Esophagus squamous epithelium (tissue), 5 donors: ENCODE measurements at regions not wholly inside any gene's neighbourhood (a gene's known extent, or its start where the extent isn't known, plus 50 kb on each side); places are given as distances from the start of the nearest gene placed in this dataset.

Experiments
- DNase-seq: peaks from one replicate; lab custom pipeline; 2025; lab: John Stamatoyannopoulos, UW
- H3K27ac ChIP-seq, 4 donors: fragments of 200-600 bp; sonication (generic); one replicate each; pipeline ENCODE4 v1.5.1; 2016 to 2019; ENCODE audit warnings: mild to moderate bottlenecking in 1 of 4
- H3K27me3 ChIP-seq, 4 donors: fragments of 200-600 bp; sonication (generic); 1 replicate in 3 of 4; 2 replicates in 1 of 4; pipeline versions ENCODE4 v1.5.1 to v1.6.0; 2017 to 2021; ENCODE audit warnings: antibody characterized with exemption in 1 of 4
- H3K36me3 ChIP-seq, 3 donors: fragments of 200-600 bp; sonication (generic); one replicate each; pipeline ENCODE4 v1.5.1; 2016 to 2019
- H3K4me1 ChIP-seq, 3 donors: fragments of 200-600 bp; sonication (generic); one replicate each; pipeline ENCODE4 v1.5.1; 2017 to 2019
- H3K4me3 ChIP-seq, 4 donors: fragments of 200-600 bp; sonication (generic); 1 replicate in 3 of 4; 2 replicates in 1 of 4; pipeline ENCODE4 v1.5.1; 2016 to 2019; ENCODE audit warnings: mild to moderate bottlenecking in 2 of 4, moderate library complexity in 1 of 4
- H3K9me3 ChIP-seq, 3 donors: fragments of 200-600 bp; sonication (generic); one replicate each; pipeline ENCODE4 v1.5.1; 2016 to 2019
- POLR2A ChIP-seq, 4 donors: fragments of 450-650 bp; IDR thresholded peaks; one replicate each; pipeline ENCODE4 v1.6.1; 2017; ENCODE audit warnings: antibody characterized with exemption in 4 of 4, mild to moderate bottlenecking in 4 of 4, moderate library complexity in 3 of 4
- WGBS, 2 donors: methylation state at CpG; one replicate each; pipeline ENCODE4 v1.1.5; 2018; 5-methylcytosine and 5-hydroxymethylcytosine counted together
- intact Hi-C: fragments of 100-400 bp; cut with DNase I; formaldehyde crosslinking; loops from one replicate; pipeline ENCODE4 v1.15.0; 2022
- TF ChIP-seq, protein P1 (sequence below), 6 experiments: fragments of 450-650 bp in 4 of 6; fragments of 200-600 bp in 2 of 6; sonication (generic) in 2 of 6; IDR thresholded peaks; one replicate each; pipeline ENCODE4 v1.5.1; 2016 to 2019; ENCODE audit warnings: antibody characterized with exemption in 6 of 6, mild to moderate bottlenecking in 4 of 6, moderate library complexity in 4 of 6
- donor health status: DM: yes; HTN: yes; CAD: no.

DNA sequence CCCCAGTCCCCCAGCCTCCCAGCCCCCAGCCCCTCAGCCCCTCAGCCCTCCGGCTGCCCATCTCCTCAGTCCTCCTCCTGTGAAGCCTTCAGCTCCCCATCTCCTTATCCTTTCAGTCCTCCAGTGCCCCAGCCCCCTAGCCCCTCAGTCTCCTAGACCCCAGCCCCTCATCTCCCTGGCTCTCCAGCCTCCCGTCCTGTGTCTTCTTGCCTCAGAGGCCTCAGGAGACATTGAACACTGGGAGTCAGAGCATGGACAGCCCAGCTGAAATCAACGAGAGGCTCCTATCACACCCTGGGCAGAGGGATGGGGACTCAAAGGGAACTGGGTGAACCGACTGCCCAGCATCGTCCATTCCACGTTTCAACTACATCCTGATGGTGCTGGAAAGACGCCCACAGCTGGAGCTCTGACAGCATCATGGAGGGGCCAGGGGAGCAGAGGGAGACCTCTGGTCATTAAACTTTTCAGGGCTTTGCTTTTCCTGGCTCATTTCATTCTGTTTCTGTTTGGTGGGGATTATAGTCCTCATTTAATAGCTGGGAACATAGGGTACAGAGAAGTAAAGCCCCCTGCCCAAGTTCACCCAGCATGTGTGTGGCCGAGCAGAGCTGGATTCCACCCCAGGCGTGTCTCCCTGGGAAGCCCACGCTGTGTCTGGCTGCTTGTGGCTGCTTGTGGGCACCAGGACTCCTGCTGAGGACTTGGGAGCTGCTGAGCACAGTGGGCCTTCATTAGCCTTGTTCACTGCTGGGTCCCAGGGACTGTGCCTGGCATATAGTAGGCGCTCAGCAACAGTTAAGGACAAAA is 396.7 kb downstream of the PTPRU start:
- DNase-seq, result no peak
- TF ChIP-seq, protein P1, sequence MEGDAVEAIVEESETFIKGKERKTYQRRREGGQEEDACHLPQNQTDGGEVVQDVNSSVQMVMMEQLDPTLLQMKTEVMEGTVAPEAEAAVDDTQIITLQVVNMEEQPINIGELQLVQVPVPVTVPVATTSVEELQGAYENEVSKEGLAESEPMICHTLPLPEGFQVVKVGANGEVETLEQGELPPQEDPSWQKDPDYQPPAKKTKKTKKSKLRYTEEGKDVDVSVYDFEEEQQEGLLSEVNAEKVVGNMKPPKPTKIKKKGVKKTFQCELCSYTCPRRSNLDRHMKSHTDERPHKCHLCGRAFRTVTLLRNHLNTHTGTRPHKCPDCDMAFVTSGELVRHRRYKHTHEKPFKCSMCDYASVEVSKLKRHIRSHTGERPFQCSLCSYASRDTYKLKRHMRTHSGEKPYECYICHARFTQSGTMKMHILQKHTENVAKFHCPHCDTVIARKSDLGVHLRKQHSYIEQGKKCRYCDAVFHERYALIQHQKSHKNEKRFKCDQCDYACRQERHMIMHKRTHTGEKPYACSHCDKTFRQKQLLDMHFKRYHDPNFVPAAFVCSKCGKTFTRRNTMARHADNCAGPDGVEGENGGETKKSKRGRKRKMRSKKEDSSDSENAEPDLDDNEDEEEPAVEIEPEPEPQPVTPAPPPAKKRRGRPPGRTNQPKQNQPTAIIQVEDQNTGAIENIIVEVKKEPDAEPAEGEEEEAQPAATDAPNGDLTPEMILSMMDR (IDR thresholded peaks at IDR 0.05), result no peak
- TF ChIP-seq POLR2A (IDR thresholded peaks at IDR 0.05), result no peak
- intact Hi-C loops, result no loop called here
- H3K4me1 ChIP-seq, result no peaks in the 10 kb centered on the region
- H3K4me3 ChIP-seq, result no peak overlapping the region
- peaks cover 0 to 12% (median 0%) of the 10 kb centered on the region in 4 donors for H3K27me3 ChIP-seq
- no peaks in the 10 kb centered on the region for H3K36me3 ChIP-seq
- no peak overlapping the region for H3K27ac ChIP-seq
- H3K9me3 ChIP-seq, result no peaks in the 10 kb centered on the region
- 58 to 67% methylated on average over 6 of the region's 11 CpGs for WGBS, 2 donors

DNA sequence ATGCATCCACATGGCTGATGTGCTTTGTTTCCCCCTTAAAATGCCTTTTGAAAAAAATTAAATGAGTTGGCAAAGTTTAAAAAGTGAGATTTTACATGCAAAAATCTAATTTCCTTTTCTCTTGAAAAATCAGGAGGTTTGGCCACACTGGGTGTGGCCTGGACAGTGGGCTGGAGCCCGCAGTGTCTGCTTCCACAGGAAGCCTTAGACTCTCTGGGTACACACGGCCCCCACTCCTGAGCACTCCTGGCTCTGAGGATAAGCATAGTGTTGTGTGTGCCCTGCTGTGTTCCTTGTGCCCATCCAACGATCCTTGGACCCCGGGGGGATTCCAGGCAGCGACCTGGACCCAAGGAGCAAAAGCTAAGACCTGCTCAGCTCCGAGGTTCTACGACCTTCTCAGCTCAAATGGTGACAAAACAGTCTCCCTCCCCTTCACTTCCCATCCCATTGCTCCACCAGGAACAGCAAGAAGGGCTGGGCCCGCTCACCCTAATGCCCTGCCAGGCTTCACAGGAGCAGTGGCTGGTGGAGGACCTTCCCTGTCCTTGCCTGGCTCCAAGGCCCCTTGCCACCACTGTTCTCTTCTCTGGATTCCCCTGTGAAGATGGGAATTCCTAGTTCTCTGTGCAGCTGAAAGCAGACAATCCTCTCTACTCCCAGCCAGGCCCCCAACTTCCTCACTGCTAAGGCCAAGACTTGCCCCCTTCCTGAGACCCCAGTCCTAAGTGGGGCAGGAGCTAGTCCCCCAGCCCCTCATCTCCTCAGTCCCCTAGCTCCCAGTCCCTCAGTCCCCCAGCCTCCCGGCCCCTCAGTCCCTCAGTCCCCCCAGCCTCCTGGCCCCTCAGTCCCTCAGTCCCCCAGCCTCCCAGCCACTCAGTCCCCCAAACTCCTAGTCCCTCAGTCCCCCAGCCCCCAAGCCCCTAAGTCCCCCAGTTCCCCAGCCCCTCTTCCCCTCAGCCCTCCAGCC is 395.8 kb downstream of the PTPRU start:
- Histone ChIP-seq H3K4me3 (no peak overlapping the region), H3K36me3 (no peaks in the 10 kb centered on the region), H3K27me3 (peaks cover 0 to 12% (median 0%) of the 10 kb centered on the region in 4 donors), H3K9me3 (no peaks in the 10 kb centered on the region), H3K27ac (peak overlapping the region in 1 of 4 donors; percentile 36), H3K4me1 (no peaks in the 10 kb centered on the region)
- DNase-seq, result no peak
- TF ChIP-seq, protein P1 (IDR thresholded peaks at IDR 0.05), result no peak
- TF ChIP-seq POLR2A (IDR thresholded peaks at IDR 0.05), result no peak
- intact Hi-C loops, result no loop called here
- WGBS, 2 donors, result 64 to 83% methylated on average over 2 to 4 of the region's 9 CpGs

DNA sequence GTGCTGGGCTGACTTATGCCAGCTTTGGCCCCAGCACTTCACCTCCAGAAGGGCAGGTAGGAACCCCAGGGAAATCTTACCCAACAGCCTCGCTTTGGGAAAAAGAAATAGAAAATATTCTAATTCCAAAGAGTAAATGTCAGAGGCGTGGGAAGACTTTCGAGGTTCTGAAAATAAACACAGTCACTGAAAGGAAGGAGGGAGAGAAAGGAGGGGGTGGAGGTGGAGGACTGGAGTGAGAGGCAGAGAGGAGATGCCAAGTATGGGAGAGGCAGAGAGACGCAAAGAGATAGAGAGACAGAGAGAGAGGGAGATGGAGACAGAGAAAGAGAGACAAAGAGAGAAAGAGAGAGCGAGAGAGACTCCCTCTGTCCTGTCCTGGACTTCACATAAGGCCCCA is 395.0 kb downstream of the PTPRU start:
- Histone ChIP-seq H3K27me3 (peaks cover 0 to 13% (median 0%) of the 10 kb centered on the region in 4 donors), H3K36me3 (no peaks in the 10 kb centered on the region), H3K4me1 (no peaks in the 10 kb centered on the region), H3K4me3 (no peak overlapping the region), H3K9me3 (no peaks in the 10 kb centered on the region), H3K27ac (no peak overlapping the region)
- intact Hi-C loops, result no loop called here
- DNase-seq, result no peak
- TF ChIP-seq, protein P1 (IDR thresholded peaks at IDR 0.05), result no peak
- TF ChIP-seq POLR2A (IDR thresholded peaks at IDR 0.05), result no peak
- WGBS, 2 donors, result 52 to 55% methylated on average over 5 of the region's 5 CpGs

DNA sequence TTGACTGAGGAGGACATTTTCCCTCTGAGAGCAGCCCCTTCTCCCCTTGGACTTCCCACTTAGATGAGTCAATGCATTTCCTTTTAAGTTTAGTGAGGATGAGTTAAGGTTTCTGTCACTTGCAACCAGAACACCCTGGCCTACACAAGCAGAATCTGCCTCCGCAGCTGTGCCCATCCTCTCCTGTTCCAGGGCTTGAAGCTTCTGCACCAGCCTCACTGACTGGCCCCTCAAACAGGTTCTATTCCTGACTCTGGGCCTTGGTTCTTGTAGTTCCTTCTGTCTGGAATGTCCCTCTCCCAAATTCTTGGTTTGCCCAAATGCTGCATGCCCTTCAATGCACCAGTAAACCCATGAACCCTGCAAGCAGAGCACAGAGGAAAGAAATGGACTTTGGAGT is 394.4 kb downstream of the PTPRU start:
- H3K9me3 ChIP-seq, result no peaks in the 10 kb centered on the region
- DNase-seq, result no peak
- H3K27ac ChIP-seq, result no peak overlapping the region
- intact Hi-C loops, result no loop called here
- peaks cover 0 to 19% (median 0%) of the 10 kb centered on the region in 4 donors for H3K27me3 ChIP-seq
- H3K36me3 ChIP-seq, result no peaks in the 10 kb centered on the region
- no peaks in the 10 kb centered on the region for H3K4me1 ChIP-seq
- H3K4me3 ChIP-seq, result no peak overlapping the region
- 88 to 100% methylated on average over 1 of the region's 1 CpG for WGBS, 2 donors
- TF ChIP-seq POLR2A (IDR thresholded peaks at IDR 0.05), result no peak
- TF ChIP-seq, protein P1 (IDR thresholded peaks at IDR 0.05), result no peak
